Cardiac fibroblast (primary cell): ENCODE measurements at regions not wholly inside any gene's neighbourhood (a gene's known extent, or its start where the extent isn't known, plus 50 kb on each side); places are given as distances from the start of the nearest gene placed in this dataset.

Experiments
- DNase-seq, 2 donors: peaks; one replicate each; pipeline versions ENCODE4 v3.0.0 to v3.0.0-alpha.2; 2010; ENCODE audit warnings: low read depth in 2 of 2
- H3K4me3 ChIP-seq, 2 donors: replicated peaks in 1 of 2; 1 replicate in 1 of 2; 2 replicates in 1 of 2; pipeline ENCODE4 v1.5.1; 2011; ENCODE audit warnings: low read depth in 2 of 2, low read length in 2 of 2, mild to moderate bottlenecking in 2 of 2, moderate library complexity in 1 of 2
- CTCF ChIP-seq: IDR thresholded peaks from one replicate; pipeline ENCODE4 v1.5.1; 2011; ENCODE audit warnings: low read depth, mild to moderate bottlenecking, low read length, inconsistent platforms

- DNase-seq: no peak
- no peak for TF ChIP-seq CTCF
- no peak overlapping the region for H3K4me3 ChIP-seq
These were observed 649.4 kb upstream of the PCDH20 start for GRCh38 chr13:62065016-62065415.

- H3K4me3 ChIP-seq: no peak overlapping the region
- no peak for DNase-seq
- TF ChIP-seq CTCF: no peak
These were observed 646.1 kb upstream of the PCDH20 start for GRCh38 chr13:62061751-62062150.

GRCh38 chr13:62060570-62060969, 644.9 kb upstream of the PCDH20 start:
- H3K4me3 ChIP-seq: no peak overlapping the region
- no peak for DNase-seq
- no peak for TF ChIP-seq CTCF

GRCh38 chr13:62057286-62057685, 641.6 kb upstream of the PCDH20 start:
- DNase-seq: no peak
- no peak for TF ChIP-seq CTCF
- H3K4me3 ChIP-seq: no peak overlapping the region

- no peak for DNase-seq
- no peak for TF ChIP-seq CTCF
- H3K4me3 ChIP-seq: no peak overlapping the region
These were observed 634.3 kb upstream of the PCDH20 start for GRCh38 chr13:62049992-62050391.

GRCh38 chr13:62046512-62046911, 630.9 kb upstream of the PCDH20 start:
- H3K4me3 ChIP-seq: no peak overlapping the region
- TF ChIP-seq CTCF: no peak
- no peak for DNase-seq

GRCh38 chr13:62043600-62043999, 628.0 kb upstream of the PCDH20 start:
- no peak for DNase-seq
- no peak for TF ChIP-seq CTCF
- H3K4me3 ChIP-seq: no peak overlapping the region
